Cerebellar cortex (tissue), 1 donor: ENCODE measurements at regions not wholly inside any gene's neighbourhood (a gene's known extent, or its start where the extent isn't known, plus 50 kb on each side); places are given as distances from the start of the nearest gene placed in this dataset.

Experiments used
- DNase-seq: peaks from one replicate; pipeline ENCODE4 v3.0.0-alpha.2; 2015; ENCODE audit warnings: low spot score

GRCh38 chrX:147838465-147839131 is 73.1 kb upstream of the FMR1 start:
- no peak for DNase-seq

DNA sequence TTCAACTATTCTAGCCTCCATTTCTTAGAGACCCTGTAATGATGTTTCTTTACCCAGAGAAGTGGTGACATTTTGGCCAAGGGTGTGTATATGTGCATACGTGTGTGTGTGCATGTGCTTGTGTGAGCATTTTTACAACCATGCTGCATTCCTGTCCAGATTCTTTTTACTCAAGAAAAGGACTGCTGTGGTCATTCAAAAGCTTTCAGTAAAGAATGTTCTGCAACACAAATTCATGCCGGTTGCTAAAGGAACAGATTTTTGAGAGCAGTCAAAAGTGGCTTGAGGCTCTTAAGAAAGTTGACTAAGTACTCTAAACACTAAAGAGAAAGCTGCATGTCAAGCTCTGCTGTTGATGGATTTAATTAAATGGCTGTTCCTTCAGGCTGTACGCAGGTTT is 65.0 kb upstream of the FMR1 start:
- DNase-seq, result no peak

GRCh38 chrX:147847999-147848398 is 63.7 kb upstream of the FMR1 start:
- DNase-seq, result no peak

DNA sequence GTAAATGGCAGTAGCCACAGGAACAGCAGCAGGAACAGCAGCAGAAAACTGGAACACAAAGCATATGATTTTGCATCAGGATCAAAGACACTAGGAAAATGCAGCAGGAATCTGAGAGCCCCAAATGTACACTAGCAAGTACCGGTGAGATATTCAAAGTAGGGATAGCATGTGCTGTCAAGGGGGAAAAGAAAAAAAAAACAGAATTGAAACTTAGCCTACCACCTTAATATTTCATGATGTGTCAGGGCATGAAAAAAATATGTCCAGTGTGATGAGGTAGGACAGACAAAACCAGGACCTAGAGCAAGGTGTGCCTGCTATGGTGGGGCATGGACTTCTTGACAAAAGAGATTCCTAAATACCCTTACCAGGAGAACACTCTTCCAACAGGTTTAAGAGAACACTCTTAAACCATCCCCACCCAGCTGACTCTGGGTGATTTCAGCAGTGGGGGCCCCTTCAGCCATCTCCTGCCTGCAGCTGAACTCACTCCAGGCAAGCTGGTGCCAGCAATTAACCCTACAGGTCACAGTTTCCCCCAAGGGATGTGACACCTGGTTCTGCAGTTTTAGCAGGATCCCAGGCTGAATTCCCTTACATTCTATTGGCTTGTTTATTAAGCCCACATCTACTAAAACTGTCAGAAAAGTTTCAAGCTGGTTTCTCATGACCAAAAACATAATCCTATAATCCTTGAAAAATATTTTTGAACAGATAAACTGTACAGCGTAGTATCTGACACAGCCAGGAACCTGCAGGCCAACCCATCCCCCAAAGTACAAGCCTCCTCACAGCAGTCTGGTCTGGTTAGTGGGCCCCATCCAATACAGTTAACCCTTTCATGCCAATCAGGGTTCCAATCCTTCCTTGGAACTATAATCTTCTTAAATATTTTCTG is 62.9 kb upstream of the FMR1 start:
- no peak for DNase-seq

DNA sequence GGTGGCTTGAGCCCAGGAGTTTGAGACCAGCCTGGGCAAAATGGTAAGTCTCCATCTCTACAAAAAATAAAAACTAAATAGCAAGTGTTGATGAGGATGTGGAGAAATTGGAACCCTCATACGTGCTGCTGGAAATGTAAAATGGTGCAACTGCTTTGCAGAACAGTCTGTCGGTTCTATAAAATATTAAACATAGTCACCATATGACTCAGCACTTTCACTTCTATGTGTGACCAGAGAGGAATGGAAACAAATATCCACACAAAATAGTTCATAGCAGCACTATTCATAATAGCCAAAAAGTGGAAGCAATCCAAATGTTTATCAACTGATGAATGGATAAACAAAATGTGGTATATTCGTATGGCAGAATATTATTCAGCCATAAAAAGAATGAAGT is 60.8 kb upstream of the FMR1 start:
- DNase-seq, result no peak

- DNase-seq, result no peak
Observed at GRCh38 chrX:147853701-147854100, 58.0 kb upstream of the FMR1 start.

GRCh38 chrX:147859666-147860065 is 52.1 kb upstream of the FMR1 start:
- DNase-seq, result no peak
